Peyer's patch (tissue), 4 donors: ENCODE measurements at regions not wholly inside any gene's neighbourhood (a gene's known extent, or its start where the extent isn't known, plus 50 kb on each side); places are given as distances from the start of the nearest gene placed in this dataset.

Experiments used
- DNase-seq, 3 donors: peaks; one replicate each; pipeline ENCODE4 v3.0.0-alpha.2; 2017 to 2019
- H3K27ac ChIP-seq, 4 donors: fragments of 200-600 bp; sonication (generic); one replicate each; pipeline ENCODE4 v1.5.1; 2016 to 2019
- H3K27me3 ChIP-seq, 2 donors: fragments of 200-600 bp; sonication (generic); one replicate each; pipeline ENCODE4 v1.5.1; 2019
- H3K36me3 ChIP-seq, 3 donors: fragments of 200-600 bp; sonication (generic); one replicate each; pipeline ENCODE4 v1.5.1; 2016 to 2019
- H3K4me1 ChIP-seq, 4 donors: fragments of 200-600 bp; sonication (generic); one replicate each; pipeline ENCODE4 v1.5.1; 2016 to 2019
- H3K4me3 ChIP-seq, 4 donors: fragments of 200-600 bp; sonication (generic); 1 replicate in 3 of 4; 2 replicates in 1 of 4; pipeline ENCODE4 v1.5.1; 2016 to 2019; ENCODE audit warnings: mild to moderate bottlenecking in 1 of 4
- H3K9me3 ChIP-seq, 4 donors: fragments of 200-600 bp; sonication (generic); one replicate each; pipeline ENCODE4 v1.5.1; 2016 to 2019; ENCODE audit warnings: mild to moderate bottlenecking in 1 of 4
- POLR2A ChIP-seq, 2 donors: fragments of 450-650 bp; IDR thresholded peaks; one replicate each; pipeline ENCODE4 v1.5.1; 2017; ENCODE audit warnings: antibody characterized with exemption in 2 of 2, mild to moderate bottlenecking in 2 of 2, moderate library complexity in 2 of 2
- TF ChIP-seq, protein P1 (sequence below), 6 experiments: fragments of 450-650 bp in 4 of 6; fragments of 200-600 bp in 2 of 6; sonication (generic) in 1 of 6; IDR thresholded peaks; one replicate each; pipeline ENCODE4 v1.5.1; 2017 to 2019; ENCODE audit warnings: antibody characterized with exemption in 6 of 6, mild to moderate bottlenecking in 3 of 6, moderate library complexity in 1 of 6

DNA sequence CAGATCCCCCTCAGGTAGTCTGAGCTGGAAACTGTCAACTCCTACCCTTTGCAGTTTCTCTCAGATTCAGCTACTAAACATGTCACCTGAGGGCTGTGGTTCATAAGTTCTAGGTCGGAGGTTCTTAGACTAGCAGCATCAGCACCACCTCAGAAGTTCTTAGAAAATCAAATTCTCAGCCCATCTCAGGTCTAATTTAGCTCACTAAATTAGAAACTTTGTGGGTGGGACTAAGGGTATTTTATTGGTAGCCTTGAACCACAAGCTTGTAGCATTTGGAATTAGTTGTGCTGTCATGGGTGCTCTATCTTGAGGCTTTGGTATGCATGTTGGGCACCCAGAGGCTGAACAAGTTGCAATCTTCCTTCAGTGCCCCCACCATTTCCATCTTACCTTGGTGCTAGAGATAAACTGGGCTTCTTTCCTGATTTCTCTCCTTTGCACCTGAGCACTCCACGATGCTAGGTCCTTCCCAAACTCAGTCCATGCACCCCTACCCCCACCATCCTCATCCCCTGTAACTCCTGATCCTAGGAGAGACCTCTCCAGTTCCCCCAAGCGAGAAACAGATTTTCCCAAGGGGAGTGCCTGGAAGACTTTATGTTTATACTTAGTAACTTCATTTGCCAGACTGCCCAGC is 54.2 kb downstream of the S1PR1 start:
- H3K4me1 ChIP-seq, result no peaks in the 10 kb centered on the region
- H3K36me3 ChIP-seq, result no peaks in the 10 kb centered on the region

DNA sequence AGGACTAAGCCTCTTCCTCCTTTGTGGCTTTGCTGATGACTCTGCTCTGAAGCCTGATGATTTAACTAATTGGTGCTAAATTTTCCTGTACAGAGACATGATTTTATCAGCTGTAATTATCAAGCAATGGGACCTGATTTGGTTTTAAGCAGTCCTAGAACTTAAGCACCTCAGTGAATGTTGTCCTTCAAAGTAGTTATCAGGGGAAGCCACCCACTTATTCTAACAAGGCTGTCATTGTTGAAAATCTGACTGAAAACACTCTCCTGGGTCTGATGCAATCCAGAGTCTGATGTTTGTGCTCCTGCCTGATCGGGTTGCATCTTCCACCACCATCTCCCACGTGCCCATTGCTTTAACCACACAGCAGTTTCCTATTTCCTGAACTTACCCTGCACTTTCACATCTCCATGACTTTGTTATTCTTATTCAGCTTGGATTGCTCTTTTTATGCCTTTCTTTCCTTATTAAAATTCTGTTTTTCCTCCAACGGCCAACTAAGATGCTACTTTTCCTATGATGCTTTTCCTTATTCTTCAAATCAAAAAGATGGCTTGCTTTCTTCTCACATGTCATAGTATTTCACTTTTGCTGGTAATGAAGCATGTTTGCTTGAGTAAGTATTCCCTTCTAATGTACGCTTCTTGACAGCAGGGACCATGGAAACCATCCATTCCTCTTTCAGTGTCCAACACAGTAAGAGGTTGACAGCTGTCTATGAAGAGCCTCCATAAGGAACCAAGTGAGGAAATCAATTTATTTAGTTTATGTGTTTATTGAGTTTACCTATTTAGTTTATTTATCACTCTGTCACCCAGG is 55.0 kb downstream of the S1PR1 start:
- H3K36me3 ChIP-seq, result no peaks in the 10 kb centered on the region
- no peak for DNase-seq
- H3K4me3 ChIP-seq, result no peak overlapping the region
- H3K27ac ChIP-seq, result no peak overlapping the region
- TF ChIP-seq POLR2A (IDR thresholded peaks at IDR 0.05), result no peak
- TF ChIP-seq, protein P1, sequence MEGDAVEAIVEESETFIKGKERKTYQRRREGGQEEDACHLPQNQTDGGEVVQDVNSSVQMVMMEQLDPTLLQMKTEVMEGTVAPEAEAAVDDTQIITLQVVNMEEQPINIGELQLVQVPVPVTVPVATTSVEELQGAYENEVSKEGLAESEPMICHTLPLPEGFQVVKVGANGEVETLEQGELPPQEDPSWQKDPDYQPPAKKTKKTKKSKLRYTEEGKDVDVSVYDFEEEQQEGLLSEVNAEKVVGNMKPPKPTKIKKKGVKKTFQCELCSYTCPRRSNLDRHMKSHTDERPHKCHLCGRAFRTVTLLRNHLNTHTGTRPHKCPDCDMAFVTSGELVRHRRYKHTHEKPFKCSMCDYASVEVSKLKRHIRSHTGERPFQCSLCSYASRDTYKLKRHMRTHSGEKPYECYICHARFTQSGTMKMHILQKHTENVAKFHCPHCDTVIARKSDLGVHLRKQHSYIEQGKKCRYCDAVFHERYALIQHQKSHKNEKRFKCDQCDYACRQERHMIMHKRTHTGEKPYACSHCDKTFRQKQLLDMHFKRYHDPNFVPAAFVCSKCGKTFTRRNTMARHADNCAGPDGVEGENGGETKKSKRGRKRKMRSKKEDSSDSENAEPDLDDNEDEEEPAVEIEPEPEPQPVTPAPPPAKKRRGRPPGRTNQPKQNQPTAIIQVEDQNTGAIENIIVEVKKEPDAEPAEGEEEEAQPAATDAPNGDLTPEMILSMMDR (IDR thresholded peaks at IDR 0.05), result no peak
- no peaks in the 10 kb centered on the region for H3K9me3 ChIP-seq
- H3K4me1 ChIP-seq, result no peaks in the 10 kb centered on the region
- no peaks in the 10 kb centered on the region for H3K27me3 ChIP-seq

More for the DNA sequence above, 54.2 kb downstream of the S1PR1 start:
- Histone ChIP-seq H3K27me3 (no peaks in the 10 kb centered on the region), H3K9me3 (no peaks in the 10 kb centered on the region), H3K27ac (no peak overlapping the region), H3K4me3 (no peak overlapping the region)
- DNase-seq, result no peak
- no peak for TF ChIP-seq POLR2A (IDR thresholded peaks at IDR 0.05)
- TF ChIP-seq, protein P1 (IDR thresholded peaks at IDR 0.05), result no peak

DNA sequence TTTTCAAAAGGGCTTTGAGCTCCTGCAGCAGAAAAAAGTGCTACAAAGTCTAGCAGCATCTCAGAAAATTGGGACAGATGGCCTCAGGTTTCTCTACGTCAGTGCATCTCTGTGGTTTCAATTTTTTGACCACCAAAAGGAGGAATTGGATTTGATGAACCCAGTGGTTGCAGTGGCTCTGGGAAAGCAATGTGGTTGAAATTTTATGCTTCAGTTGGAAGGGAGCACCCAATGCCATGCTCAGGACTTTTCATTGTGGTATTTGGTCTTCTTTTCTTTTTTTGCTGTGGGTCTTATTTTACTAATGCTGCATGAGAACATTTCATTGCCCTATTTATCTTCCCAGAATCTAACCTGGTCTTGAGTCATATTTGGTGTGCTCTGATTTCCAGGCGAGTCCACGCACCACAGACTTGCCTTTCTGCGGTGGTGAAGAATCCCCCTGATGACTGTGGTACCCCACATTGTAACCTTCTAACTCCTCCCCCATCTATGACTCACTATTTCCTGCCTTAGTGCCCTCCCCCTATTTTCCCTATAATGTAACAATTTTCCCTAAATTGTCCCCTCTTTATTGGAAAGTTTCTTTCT is 56.7 kb downstream of the S1PR1 start:
- H3K27ac ChIP-seq, result no peak overlapping the region
- H3K27me3 ChIP-seq, result no peaks in the 10 kb centered on the region
- no peak for DNase-seq
- no peaks in the 10 kb centered on the region for H3K36me3 ChIP-seq
- no peak for TF ChIP-seq POLR2A (IDR thresholded peaks at IDR 0.05)
- H3K4me3 ChIP-seq, result no peak overlapping the region
- no peaks in the 10 kb centered on the region for H3K9me3 ChIP-seq
- no peaks in the 10 kb centered on the region for H3K4me1 ChIP-seq

DNA sequence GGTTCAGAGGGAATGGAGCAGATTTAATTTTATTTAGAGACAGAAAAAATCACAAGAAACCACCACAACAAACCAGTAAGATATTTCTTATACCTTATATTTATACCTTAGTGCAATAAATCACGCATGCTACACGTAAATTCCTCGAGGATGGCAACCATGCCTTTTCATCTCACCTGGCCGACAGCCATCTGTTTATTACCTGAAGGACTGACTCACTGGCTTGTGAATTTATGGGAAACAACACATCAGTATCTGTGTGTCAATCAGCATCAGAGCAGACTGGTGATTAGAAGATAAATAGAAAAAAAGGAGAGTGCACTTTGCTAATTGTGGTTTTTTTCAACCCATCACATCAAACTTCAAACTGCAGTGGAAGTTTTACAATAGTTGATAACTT is 58.4 kb downstream of the S1PR1 start:
- H3K9me3 ChIP-seq, result no peaks in the 10 kb centered on the region
- TF ChIP-seq, protein P1 (IDR thresholded peaks at IDR 0.05), result no peak
- TF ChIP-seq POLR2A (IDR thresholded peaks at IDR 0.05), result no peak
- no peaks in the 10 kb centered on the region for H3K36me3 ChIP-seq
- no peak overlapping the region for H3K4me3 ChIP-seq
- no peak overlapping the region for H3K27ac ChIP-seq
- H3K4me1 ChIP-seq, result no peaks in the 10 kb centered on the region
- peak in 1 of 3 donors; percentile 64 for DNase-seq
- H3K27me3 ChIP-seq, result no peaks in the 10 kb centered on the region

DNA sequence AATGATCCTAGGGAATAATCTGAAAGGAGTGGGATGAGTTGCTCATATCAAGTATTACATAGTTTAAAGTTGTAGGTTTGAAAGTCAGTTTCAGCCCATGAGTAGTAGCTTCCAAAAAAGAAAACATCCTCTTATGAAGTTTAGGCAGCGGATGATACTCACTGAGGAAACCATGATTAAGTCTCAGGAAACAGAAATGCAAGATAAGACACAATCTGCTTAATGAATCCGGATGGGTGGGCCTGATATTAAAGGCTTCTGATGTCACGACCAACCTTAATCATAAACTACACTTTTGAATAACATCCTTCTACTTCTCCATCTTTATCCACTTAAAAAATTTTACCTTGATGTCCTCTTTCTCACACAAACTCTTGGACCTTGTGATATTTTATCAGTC is 61.8 kb downstream of the S1PR1 start:
- no peak overlapping the region for H3K27ac ChIP-seq
- no peaks in the 10 kb centered on the region for H3K9me3 ChIP-seq
- TF ChIP-seq, protein P1 (IDR thresholded peaks at IDR 0.05), result no peak
- TF ChIP-seq POLR2A (IDR thresholded peaks at IDR 0.05), result no peak
- no peak overlapping the region for H3K4me3 ChIP-seq
- no peaks in the 10 kb centered on the region for H3K36me3 ChIP-seq
- no peaks in the 10 kb centered on the region for H3K27me3 ChIP-seq
- no peak for DNase-seq
- no peaks in the 10 kb centered on the region for H3K4me1 ChIP-seq

DNA sequence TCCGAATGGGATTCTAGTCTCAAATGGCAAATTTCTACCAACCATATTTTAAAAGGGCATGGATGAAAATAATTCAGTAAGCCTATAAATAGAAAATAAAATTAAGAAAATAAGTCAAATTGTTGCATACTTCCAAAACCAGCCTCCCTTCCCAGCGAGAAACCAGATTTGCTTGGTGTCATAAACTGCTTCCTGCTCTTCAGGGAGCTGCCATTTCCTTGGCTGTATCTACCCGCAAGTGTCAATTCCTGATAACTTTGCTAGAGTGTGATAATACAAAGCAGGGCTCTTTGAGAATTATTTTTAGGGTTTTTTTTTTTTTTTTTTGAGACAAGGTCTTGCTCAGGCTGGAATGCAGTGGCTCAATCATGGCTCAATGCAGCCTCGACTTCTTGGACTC is 62.3 kb downstream of the S1PR1 start:
- no peaks in the 10 kb centered on the region for H3K36me3 ChIP-seq
- H3K27ac ChIP-seq, result no peak overlapping the region
- no peak for DNase-seq
- no peaks in the 10 kb centered on the region for H3K27me3 ChIP-seq
- TF ChIP-seq, protein P1 (IDR thresholded peaks at IDR 0.05), result no peak
- TF ChIP-seq POLR2A (IDR thresholded peaks at IDR 0.05), result no peak
- no peaks in the 10 kb centered on the region for H3K9me3 ChIP-seq
- H3K4me1 ChIP-seq, result no peaks in the 10 kb centered on the region
- H3K4me3 ChIP-seq, result no peak overlapping the region
